SH-SY5Y (cell line): ENCODE measurements at regions not wholly inside any gene's neighbourhood (a gene's known extent, or its start where the extent isn't known, plus 50 kb on each side); places are given as distances from the start of the nearest gene placed in this dataset.
A peak's percentile ranks its signal among the peaks of the same experiment; 100 is the strongest.

Experiments used
- GATA2 ChIP-seq: IDR thresholded peaks from 2 replicates; pipeline ENCODE4 v1.6.1; 2011; ENCODE audit warnings: mild to moderate bottlenecking, low read depth, low read length
- GATA3 ChIP-seq: IDR thresholded peaks from 2 replicates; pipeline ENCODE4 v1.6.1; 2011; ENCODE audit warnings: low read depth, mild to moderate bottlenecking, low read length, moderate library complexity

GRCh38 chr2:117700471-117700870 lies 114.0 kb upstream of the DDX18 start:
- TF ChIP-seq GATA2: no peak
- no peak for TF ChIP-seq GATA3

- TF ChIP-seq GATA2 (no peak), GATA3 (no peak)
Measured at GRCh38 chr2:117701365-117701764, 113.1 kb upstream of the DDX18 start.

GRCh38 chr2:117702098-117702497 lies 112.4 kb upstream of the DDX18 start:
- TF ChIP-seq GATA2 (no peak), GATA3 (no peak)

- no peak for TF ChIP-seq GATA3
- no peak for TF ChIP-seq GATA2
Measured at GRCh38 chr2:117703858-117704257, 110.6 kb upstream of the DDX18 start.

GRCh38 chr2:117704818-117705217 lies 109.7 kb upstream of the DDX18 start:
- TF ChIP-seq GATA3: no peak

- TF ChIP-seq GATA2 (no peak), GATA3 (no peak)
Measured at GRCh38 chr2:117707874-117708273, 106.6 kb upstream of the DDX18 start.

GRCh38 chr2:117712684-117713083 lies 101.8 kb upstream of the DDX18 start:
- TF ChIP-seq GATA2 (no peak), GATA3 (no peak)

- TF ChIP-seq GATA3: peak; percentile 73
- TF ChIP-seq GATA2: peak; percentile 80
Measured at GRCh38 chr2:117714110-117714509, 100.4 kb upstream of the DDX18 start.

- no peak for TF ChIP-seq GATA3
- TF ChIP-seq GATA2: no peak
Measured at GRCh38 chr2:117714745-117715417, 99.6 kb upstream of the DDX18 start.

- TF ChIP-seq GATA2: no peak
- TF ChIP-seq GATA3: no peak
Measured at GRCh38 chr2:117716505-117716904, 98.0 kb upstream of the DDX18 start.

GRCh38 chr2:117717072-117717471 lies 97.4 kb upstream of the DDX18 start:
- TF ChIP-seq GATA2 (no peak), GATA3 (no peak)

- TF ChIP-seq GATA3 (peak; percentile 86), GATA2 (peak; percentile 72)
Measured at GRCh38 chr2:117718048-117718447, 96.4 kb upstream of the DDX18 start.

GRCh38 chr2:117720765-117721164 lies 93.7 kb upstream of the DDX18 start:
- peak; percentile 35; the same call in 1 of the 2 replicates for TF ChIP-seq GATA2
- TF ChIP-seq GATA3: no peak

- no peak for TF ChIP-seq GATA3
- TF ChIP-seq GATA2: no peak
Measured at GRCh38 chr2:117723483-117723882, 91.0 kb upstream of the DDX18 start.

- no peak for TF ChIP-seq GATA3
- no peak for TF ChIP-seq GATA2
Measured at GRCh38 chr2:117723888-117724434, 90.5 kb upstream of the DDX18 start.
